T-cell (primary cell): ENCODE measurements at regions not wholly inside any gene's neighbourhood (a gene's known extent, or its start where the extent isn't known, plus 50 kb on each side); places are given as distances from the start of the nearest gene placed in this dataset.

Experiments used
- ATAC-seq, 4 experiments: fragments of 200-7000 bp in 3 of 4; fragments of 150-1000 bp in 1 of 4; cut with Tn5 transposase; replicated peaks in 1 of 4; 1 replicate in 3 of 4; 2 replicates in 1 of 4; pipeline ENCODE4 v1.10.0; 2021; ENCODE audit warnings: moderate library complexity in 3 of 4, mild to moderate bottlenecking in 2 of 4, moderate number of reproducible peaks in 1 of 4
- CTCF ChIA-PET, 2 donors: fragments of 300-600 bp; sonication (Branson Sonifier 250); formaldehyde crosslinking; loops; one replicate each; lab custom pipeline; 2022; ENCODE audit warnings: antibody characterized with exemption in 2 of 2; lab: Charles Lee
- POLR2A ChIA-PET, 2 donors: fragments of 300-600 bp; sonication (Branson Sonifier 250); formaldehyde crosslinking; loops; one replicate each; lab custom pipeline; 2022; ENCODE audit warnings: antibody characterized with exemption in 2 of 2; lab: Charles Lee
- DNase-seq, 35 experiments: peaks; one replicate each; pipeline versions ENCODE4 v3.0.0 to v3.0.0-alpha.2; 2013 to 2023
- H3K27ac ChIP-seq: one replicate; pipeline ENCODE4 v1.5.1; 2013; ENCODE audit warnings: low read length
- H3K27me3 ChIP-seq, 2 experiments: replicated peaks in 1 of 2; 1 replicate in 1 of 2; 2 replicates in 1 of 2; pipeline versions ENCODE4 v1.6.1 to v1.7.0; 2013; ENCODE audit warnings: low read length in 1 of 2, mixed read lengths in 1 of 2; ENCODE audit not compliant: control insufficient read depth in 2 of 2, insufficient read depth in 2 of 2; ENCODE audit errors: extremely low read depth in 1 of 2
- H3K36me3 ChIP-seq, 2 donors: 1 replicate in 1 of 2; 2 replicates in 1 of 2; pipeline versions ENCODE4 v1.6.1 to v1.7.0; 2013; ENCODE audit warnings: low read length in 1 of 2; ENCODE audit not compliant: control insufficient read depth in 2 of 2, insufficient read depth in 1 of 2; ENCODE audit errors: extremely low read depth in 1 of 2
- H3K4me1 ChIP-seq, 2 experiments: 1 replicate in 1 of 2; 2 replicates in 1 of 2; pipeline versions ENCODE4 v1.6.1 to v1.7.0; 2013; ENCODE audit warnings: low read length in 2 of 2, mixed read lengths in 1 of 2; ENCODE audit not compliant: insufficient read depth in 2 of 2, control insufficient read depth in 1 of 2; ENCODE audit errors: extremely low read depth in 1 of 2
- H3K4me3 ChIP-seq, 2 donors: 1 replicate in 1 of 2; 2 replicates in 1 of 2; pipeline versions ENCODE4 v1.5.1 to v1.7.0; 2013; ENCODE audit warnings: mild to moderate bottlenecking in 2 of 2, low read length in 1 of 2, moderate library complexity in 1 of 2; ENCODE audit not compliant: control insufficient read depth in 1 of 2; ENCODE audit errors: extremely low read depth in 1 of 2
- H3K9me3 ChIP-seq: 2 replicates; pipeline ENCODE4 v1.7.0; 2013
- H3K27ac Mint-ChIP-seq, 2 donors: one replicate each; pipeline ENCODE4 v1.8.0; 2020 to 2021; ENCODE audit warnings: mild to moderate bottlenecking in 2 of 2, mixed read lengths in 2 of 2
- H3K27me3 Mint-ChIP-seq, 2 donors: one replicate each; pipeline ENCODE4 v1.8.0; 2021 to 2022; ENCODE audit warnings: mixed read lengths in 2 of 2
- H3K36me3 Mint-ChIP-seq: one replicate; pipeline ENCODE4 v1.8.0; 2021; ENCODE audit warnings: mixed read lengths
- H3K4me1 Mint-ChIP-seq, 3 donors: one replicate each; pipeline ENCODE4 v1.8.0; 2020 to 2022; ENCODE audit warnings: mixed read lengths in 3 of 3, mild to moderate bottlenecking in 1 of 3
- H3K4me3 Mint-ChIP-seq, 3 donors: one replicate each; pipeline ENCODE4 v1.8.0; 2020 to 2022; ENCODE audit warnings: mild to moderate bottlenecking in 3 of 3, mixed read lengths in 3 of 3, moderate library complexity in 3 of 3
- H3K9me3 Mint-ChIP-seq, 3 donors: one replicate each; pipeline ENCODE4 v1.8.0; 2020 to 2022; ENCODE audit warnings: mixed read lengths in 3 of 3
- WGBS: methylation state at CpG from one replicate; pipeline ENCODE4 v1.1.5; 2013; ENCODE audit warnings: missing lambda C conversion rate; ENCODE audit not compliant: insufficient coverage; 5-methylcytosine and 5-hydroxymethylcytosine counted together

GRCh38 chr3:31295150-31295765 is 237.5 kb upstream of the STT3B start:
- CTCF ChIA-PET, result interaction anchor here in 1 of 2 donors (0.6 kb wide), 1 partner anchor 421 kb away, joined by 3 read pairs; no protein-coding TSS in a partner anchor
- no peaks in the 10 kb centered on the region for H3K27me3 Mint-ChIP-seq
- Histone ChIP-seq H3K9me3 (no peaks in the 10 kb centered on the region), H3K4me1 (no peaks in the 10 kb centered on the region), H3K4me3 (no peak overlapping the region), H3K36me3 (no peaks in the 10 kb centered on the region), H3K27ac (no peak overlapping the region), H3K27me3 (no peaks in the 10 kb centered on the region)
- 100% methylated on average over 1 of the region's 7 CpGs for WGBS
- POLR2A ChIA-PET, result no interaction called here
- peaks cover 1 to 18% (median 7%) of the 10 kb centered on the region in 3 donors for H3K4me1 Mint-ChIP-seq
- peaks cover 0 to 17% (median 3%) of the 10 kb centered on the region in 3 donors for H3K9me3 Mint-ChIP-seq
- no peak overlapping the region for H3K4me3 Mint-ChIP-seq
- no peak for ATAC-seq
- no peak for DNase-seq
- no peak overlapping the region for H3K27ac Mint-ChIP-seq
- no peaks in the 10 kb centered on the region for H3K36me3 Mint-ChIP-seq

- Histone ChIP-seq H3K9me3 (no peaks in the 10 kb centered on the region), H3K4me3 (no peak overlapping the region), H3K4me1 (no peaks in the 10 kb centered on the region), H3K36me3 (no peaks in the 10 kb centered on the region), H3K27ac (no peak overlapping the region), H3K27me3 (no peaks in the 10 kb centered on the region)
- POLR2A ChIA-PET, result no interaction called here
- Mint-ChIP-seq H3K27me3 (no peaks in the 10 kb centered on the region), H3K4me1 (peaks cover 0 to 12% (median 7%) of the 10 kb centered on the region in 3 donors), H3K4me3 (no peak overlapping the region), H3K9me3 (peaks cover 0 to 17% (median 3%) of the 10 kb centered on the region in 3 donors), H3K36me3 (no peaks in the 10 kb centered on the region), H3K27ac (no peak overlapping the region)
- ATAC-seq (no peak), DNase-seq (no peak)
- CTCF ChIA-PET, result no interaction called here
- 100% methylated on average over 1 of the region's 3 CpGs for WGBS
These were observed 234.9 kb upstream of the STT3B start for GRCh38 chr3:31297726-31298298.

- no peak overlapping the region for H3K27ac ChIP-seq
- Mint-ChIP-seq H3K36me3 (no peaks in the 10 kb centered on the region), H3K9me3 (peaks cover 0 to 17% (median 3%) of the 10 kb centered on the region in 3 donors), H3K4me1 (no peaks in the 10 kb centered on the region), H3K4me3 (no peak overlapping the region), H3K27ac (no peak overlapping the region), H3K27me3 (no peaks in the 10 kb centered on the region)
- CTCF ChIA-PET, result no interaction called here
- WGBS, result 67% methylated on average over 1 of the region's 2 CpGs
- no peaks in the 10 kb centered on the region for H3K4me1 ChIP-seq
- H3K4me3 ChIP-seq, result no peak overlapping the region
- H3K9me3 ChIP-seq, result no peaks in the 10 kb centered on the region
- H3K36me3 ChIP-seq, result no peaks in the 10 kb centered on the region
- H3K27me3 ChIP-seq, result no peaks in the 10 kb centered on the region
- ATAC-seq (no peak), DNase-seq (no peak)
- POLR2A ChIA-PET, result no interaction called here
These were observed 232.0 kb upstream of the STT3B start for GRCh38 chr3:31300456-31301443.

- DNase-seq, result no peak
- CTCF ChIA-PET, result no interaction called here
- ATAC-seq, result no peak
These were observed 230.4 kb upstream of the STT3B start for GRCh38 chr3:31302343-31302742.

GRCh38 chr3:31305340-31305739 is 227.4 kb upstream of the STT3B start:
- WGBS, result 75% methylated on average over 1 of the region's 2 CpGs
- POLR2A ChIA-PET, result no interaction called here
- DNase-seq, result no peak
- Histone ChIP-seq H3K9me3 (no peaks in the 10 kb centered on the region), H3K4me1 (no peaks in the 10 kb centered on the region), H3K27ac (no peak overlapping the region), H3K36me3 (no peaks in the 10 kb centered on the region), H3K27me3 (no peaks in the 10 kb centered on the region), H3K4me3 (no peak overlapping the region)
- Mint-ChIP-seq H3K4me3 (no peak overlapping the region), H3K9me3 (no peaks in the 10 kb centered on the region), H3K27ac (no peak overlapping the region), H3K27me3 (no peaks in the 10 kb centered on the region), H3K36me3 (no peaks in the 10 kb centered on the region), H3K4me1 (peaks cover 6 to 9% (median 8%) of the 10 kb centered on the region in 3 donors)
- no peak for ATAC-seq
- CTCF ChIA-PET, result interaction anchor here in 1 of 2 donors (0.7 kb wide), 1 partner anchor 11 kb away, joined by 3 read pairs; no protein-coding TSS in a partner anchor

More at GRCh38 chr3:31302343-31302742, 230.4 kb upstream of the STT3B start:
- Histone ChIP-seq H3K4me3 (no peak overlapping the region), H3K27me3 (no peaks in the 10 kb centered on the region), H3K4me1 (no peaks in the 10 kb centered on the region), H3K9me3 (no peaks in the 10 kb centered on the region), H3K27ac (no peak overlapping the region), H3K36me3 (no peaks in the 10 kb centered on the region)
- Mint-ChIP-seq H3K27ac (no peak overlapping the region), H3K4me1 (no peaks in the 10 kb centered on the region), H3K9me3 (peaks cover 0 to 17% (median 3%) of the 10 kb centered on the region in 3 donors), H3K27me3 (no peaks in the 10 kb centered on the region), H3K4me3 (no peak overlapping the region), H3K36me3 (no peaks in the 10 kb centered on the region)
- POLR2A ChIA-PET, result no interaction called here
- no CpG with 5 or more reads among the region's 1 CpG for WGBS

- Mint-ChIP-seq H3K27ac (no peak overlapping the region), H3K4me3 (no peak overlapping the region), H3K36me3 (no peaks in the 10 kb centered on the region), H3K9me3 (no peaks in the 10 kb centered on the region), H3K27me3 (no peaks in the 10 kb centered on the region), H3K4me1 (peaks cover 14 to 17% (median 14%) of the 10 kb centered on the region in 3 donors)
- H3K9me3 ChIP-seq, result no peaks in the 10 kb centered on the region
- DNase-seq (no peak), ATAC-seq (no peak)
- 100% methylated on average over 1 of the region's 1 CpG for WGBS
- H3K27ac ChIP-seq, result no peak overlapping the region
- ChIA-PET POLR2A (no interaction called here), CTCF (no interaction called here)
- H3K27me3 ChIP-seq, result no peaks in the 10 kb centered on the region
- H3K4me3 ChIP-seq, result no peak overlapping the region
- H3K36me3 ChIP-seq, result no peaks in the 10 kb centered on the region
- no peaks in the 10 kb centered on the region for H3K4me1 ChIP-seq
These were observed 225.5 kb upstream of the STT3B start for GRCh38 chr3:31307131-31307785.
